Vagina (tissue), 2 donors: ENCODE measurements at regions not wholly inside any gene's neighbourhood (a gene's known extent, or its start where the extent isn't known, plus 50 kb on each side); places are given as distances from the start of the nearest gene placed in this dataset.
A peak's percentile ranks its signal among the peaks of the same experiment; 100 is the strongest.

ENCODE experiments used
- DNase-seq, 2 donors: peaks; one replicate each; pipeline ENCODE4 v3.0.0-alpha.2; 2017; ENCODE audit errors: extremely low spot score in 2 of 2
- H3K27ac ChIP-seq: fragments of 200-600 bp; sonication (generic); one replicate; pipeline ENCODE4 v1.5.1; 2019
- H3K27me3 ChIP-seq: fragments of 200-600 bp; sonication (generic); one replicate; pipeline ENCODE4 v1.5.1; 2019
- H3K36me3 ChIP-seq, 2 donors: fragments of 200-600 bp; sonication (generic); one replicate each; pipeline ENCODE4 v1.5.1; 2017 to 2019
- H3K4me1 ChIP-seq: fragments of 200-600 bp; sonication (generic); one replicate; pipeline ENCODE4 v1.5.1; 2019
- H3K4me3 ChIP-seq, 2 donors: fragments of 200-600 bp; sonication (generic); 1 replicate in 1 of 2; 2 replicates in 1 of 2; pipeline ENCODE4 v1.5.1; 2016 to 2019
- H3K9me3 ChIP-seq: fragments of 200-600 bp; sonication (generic); one replicate; pipeline ENCODE4 v1.5.1; 2019
- POLR2A ChIP-seq, 2 donors: fragments of 450-650 bp; IDR thresholded peaks; one replicate each; pipeline ENCODE4 v1.6.1; 2017; ENCODE audit warnings: antibody characterized with exemption in 2 of 2, mild to moderate bottlenecking in 2 of 2, moderate library complexity in 2 of 2
- POLR2AphosphoS5 ChIP-seq, 2 donors: sonication (generic); formaldehyde crosslinking; IDR thresholded peaks; one replicate each; pipeline ENCODE4 v1.9.0; 2017; ENCODE audit warnings: antibody characterized with exemption in 2 of 2, mild to moderate bottlenecking in 2 of 2, low read depth in 1 of 2; ENCODE audit not compliant: insufficient read depth in 1 of 2
- intact Hi-C: fragments of 100-400 bp; cut with DNase I; formaldehyde crosslinking; loops from one replicate; pipeline ENCODE4 v1.15.1; 2023
- TF ChIP-seq, protein P1 (sequence below), 3 experiments: fragments of 450-650 bp in 2 of 3; fragments of 200-600 bp in 1 of 3; sonication (generic) in 1 of 3; IDR thresholded peaks; one replicate each; pipeline ENCODE4 v1.5.1; 2017 to 2019; ENCODE audit warnings: antibody characterized with exemption in 3 of 3, mild to moderate bottlenecking in 2 of 3, moderate library complexity in 2 of 3

DNA sequence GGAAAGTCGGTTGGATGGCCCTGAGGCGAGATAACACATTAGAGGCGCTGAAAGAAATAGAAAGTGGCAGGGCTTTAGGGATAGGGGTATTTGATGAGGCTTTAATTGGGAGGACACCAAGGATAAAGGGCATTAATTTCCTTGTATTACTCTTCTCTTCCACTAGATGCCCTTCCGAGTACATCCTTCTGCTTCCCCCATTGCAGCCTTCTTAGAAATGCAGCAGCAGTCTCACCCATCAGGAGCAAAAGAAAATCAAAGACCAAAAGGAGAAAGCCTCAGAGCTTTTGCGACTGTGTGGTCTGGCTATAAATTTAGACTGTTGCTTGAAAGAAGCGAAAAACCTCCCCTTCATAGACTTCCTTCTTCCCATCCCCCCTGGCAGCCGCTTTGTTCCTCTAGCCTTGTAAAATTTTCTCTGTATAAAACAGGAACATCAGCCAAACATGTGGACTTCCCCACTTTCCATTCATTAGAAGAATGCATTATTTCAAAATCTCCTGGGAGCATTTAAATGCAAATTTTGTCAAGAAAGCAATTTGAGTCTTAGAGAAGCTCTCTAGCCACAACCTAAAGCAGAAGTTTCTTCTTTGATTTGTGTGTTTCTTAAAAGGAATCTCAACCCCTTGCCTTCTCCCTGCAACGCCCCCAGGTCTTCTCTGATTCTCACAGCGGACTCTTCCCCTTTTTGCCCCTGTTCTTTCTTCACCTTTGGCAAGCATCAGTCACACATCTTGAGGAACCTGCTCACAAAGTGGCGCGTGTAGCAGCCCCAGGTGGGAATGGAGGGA lies 76.6 kb downstream of the NDUFS5 start:
- DNase-seq: no peak
- TF ChIP-seq POLR2A (IDR thresholded peaks at IDR 0.05) (no peak), POLR2AphosphoS5 (IDR thresholded peaks at IDR 0.05; ENCODE audit: insufficient read depth in 1 of 2, low read depth in 1 of 2) (peak in 1 of 2 donors; percentile 55)
- TF ChIP-seq, protein P1, sequence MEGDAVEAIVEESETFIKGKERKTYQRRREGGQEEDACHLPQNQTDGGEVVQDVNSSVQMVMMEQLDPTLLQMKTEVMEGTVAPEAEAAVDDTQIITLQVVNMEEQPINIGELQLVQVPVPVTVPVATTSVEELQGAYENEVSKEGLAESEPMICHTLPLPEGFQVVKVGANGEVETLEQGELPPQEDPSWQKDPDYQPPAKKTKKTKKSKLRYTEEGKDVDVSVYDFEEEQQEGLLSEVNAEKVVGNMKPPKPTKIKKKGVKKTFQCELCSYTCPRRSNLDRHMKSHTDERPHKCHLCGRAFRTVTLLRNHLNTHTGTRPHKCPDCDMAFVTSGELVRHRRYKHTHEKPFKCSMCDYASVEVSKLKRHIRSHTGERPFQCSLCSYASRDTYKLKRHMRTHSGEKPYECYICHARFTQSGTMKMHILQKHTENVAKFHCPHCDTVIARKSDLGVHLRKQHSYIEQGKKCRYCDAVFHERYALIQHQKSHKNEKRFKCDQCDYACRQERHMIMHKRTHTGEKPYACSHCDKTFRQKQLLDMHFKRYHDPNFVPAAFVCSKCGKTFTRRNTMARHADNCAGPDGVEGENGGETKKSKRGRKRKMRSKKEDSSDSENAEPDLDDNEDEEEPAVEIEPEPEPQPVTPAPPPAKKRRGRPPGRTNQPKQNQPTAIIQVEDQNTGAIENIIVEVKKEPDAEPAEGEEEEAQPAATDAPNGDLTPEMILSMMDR (IDR thresholded peaks at IDR 0.05): peak; percentile 75 to 94 (median 88)
- Histone ChIP-seq H3K27me3 (no peaks in the 10 kb centered on the region), H3K4me1 (peaks cover 51% of the 10 kb centered on the region), H3K36me3 (no peaks in the 10 kb centered on the region), H3K4me3 (no peak overlapping the region), H3K9me3 (no peaks in the 10 kb centered on the region), H3K27ac (peak overlapping the region; percentile 96)
- intact Hi-C loops: loop anchor here (5.0 kb wide), 1 partner anchor 155 kb away; no protein-coding TSS in a partner anchor

DNA sequence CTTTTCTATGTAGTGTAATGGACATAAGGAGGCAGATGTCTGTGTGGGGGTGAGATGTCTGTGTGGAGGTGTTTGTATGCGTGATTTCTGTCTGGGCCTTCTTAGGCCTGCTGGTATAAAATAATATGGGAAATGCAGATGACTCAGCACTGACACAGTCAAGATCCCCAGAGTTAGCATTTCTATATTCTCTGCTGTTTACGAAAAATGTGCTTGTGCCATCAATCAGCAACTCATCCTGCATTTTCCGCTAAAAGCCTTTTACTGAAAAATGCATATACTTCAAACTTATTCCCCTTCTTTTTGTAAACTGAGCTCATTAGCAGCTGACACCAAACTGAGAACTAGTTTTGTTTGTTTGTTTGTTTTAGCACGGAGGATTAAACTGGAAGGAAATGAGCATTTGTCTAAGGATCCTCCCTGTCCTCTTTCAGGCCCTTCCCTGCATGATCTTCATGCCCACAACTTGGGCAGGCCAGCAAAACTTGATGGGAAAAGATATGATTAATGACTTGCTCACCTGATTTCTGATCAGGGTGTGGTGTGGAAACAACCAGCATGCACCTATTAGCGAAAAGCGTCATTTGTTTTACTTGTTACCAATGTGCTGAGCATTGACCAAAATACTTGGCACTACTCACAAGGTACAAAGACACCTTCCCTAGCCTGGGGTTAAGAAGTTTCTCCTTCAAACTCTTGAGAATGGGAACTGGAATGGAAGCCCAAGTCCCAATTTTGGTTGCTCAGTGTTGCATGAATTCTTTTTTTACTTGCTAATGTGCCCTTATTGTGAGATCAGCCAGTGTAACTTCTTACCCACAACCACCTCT lies 77.4 kb downstream of the NDUFS5 start:
- TF ChIP-seq, protein P1 (IDR thresholded peaks at IDR 0.05): no peak
- TF ChIP-seq POLR2AphosphoS5 (IDR thresholded peaks at IDR 0.05; ENCODE audit: insufficient read depth in 1 of 2, low read depth in 1 of 2): peak in 1 of 2 donors; percentile 53
- Histone ChIP-seq H3K27ac (peak overlapping the region; percentile 96), H3K27me3 (no peaks in the 10 kb centered on the region), H3K9me3 (no peaks in the 10 kb centered on the region), H3K4me1 (peaks cover 55% of the 10 kb centered on the region), H3K4me3 (no peak overlapping the region), H3K36me3 (no peaks in the 10 kb centered on the region)
- DNase-seq: no peak
- intact Hi-C loops: loop anchor here (5.0 kb wide), 1 partner anchor 154 kb away; no protein-coding TSS in a partner anchor

DNA sequence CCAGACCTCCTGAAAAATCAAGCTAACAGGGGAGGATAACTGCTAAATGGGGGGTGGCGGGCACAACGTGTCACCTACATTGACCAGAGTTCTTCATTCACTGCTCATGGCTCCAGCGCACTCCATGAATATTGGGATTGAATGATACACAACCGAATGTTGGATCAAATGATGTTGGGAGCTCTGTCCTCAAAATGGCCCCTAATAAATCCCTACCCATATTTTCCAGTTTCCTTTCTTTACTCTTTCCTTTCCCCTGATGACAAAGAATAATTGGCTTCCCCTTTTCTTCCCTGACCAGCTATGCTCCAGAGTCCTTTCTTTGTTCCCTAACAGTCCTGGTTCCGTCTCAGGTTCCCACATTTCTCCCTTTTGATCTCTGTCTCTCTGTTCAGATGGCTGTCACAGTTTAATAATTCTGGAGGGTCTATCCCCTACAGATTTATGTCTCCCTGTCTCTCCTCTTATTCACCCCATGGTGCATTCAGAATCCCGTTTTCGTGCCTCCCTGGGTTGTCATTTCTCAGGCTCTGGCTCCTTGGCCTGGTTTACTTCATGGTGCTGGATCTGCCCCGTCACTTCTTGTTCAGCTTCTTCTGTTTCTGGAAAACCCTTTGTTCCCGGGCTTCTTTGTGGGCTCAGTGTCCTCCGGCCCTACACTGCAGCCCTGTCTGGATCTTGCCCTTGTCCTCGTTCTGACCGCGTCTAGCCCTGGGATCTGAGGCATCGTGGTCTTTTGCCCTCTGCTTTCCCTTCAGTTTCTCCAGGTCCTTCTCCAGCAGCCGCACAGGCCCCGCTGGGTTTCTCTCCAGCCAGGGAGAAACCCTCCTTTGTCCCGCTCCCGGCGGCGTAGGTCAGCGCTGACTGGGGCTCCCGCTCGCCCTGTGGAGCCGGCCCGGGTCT lies 78.3 kb downstream of the NDUFS5 start:
- peaks cover 63% of the 10 kb centered on the region for H3K4me1 ChIP-seq
- no peak for DNase-seq
- intact Hi-C loops: loop anchor here (5.0 kb wide), 2 partner anchors 88 to 153 kb away; no protein-coding TSS in a partner anchor
- TF ChIP-seq POLR2A (IDR thresholded peaks at IDR 0.05) (no peak), POLR2AphosphoS5 (IDR thresholded peaks at IDR 0.05; ENCODE audit: insufficient read depth in 1 of 2, low read depth in 1 of 2) (peak in 1 of 2 donors; percentile 30)
- H3K4me3 ChIP-seq: peak overlapping the region; percentile 75 to 99
- no peaks in the 10 kb centered on the region for H3K27me3 ChIP-seq
- H3K27ac ChIP-seq: peak overlapping the region; percentile 96
- no peaks in the 10 kb centered on the region for H3K36me3 ChIP-seq
- H3K9me3 ChIP-seq: no peaks in the 10 kb centered on the region

DNA sequence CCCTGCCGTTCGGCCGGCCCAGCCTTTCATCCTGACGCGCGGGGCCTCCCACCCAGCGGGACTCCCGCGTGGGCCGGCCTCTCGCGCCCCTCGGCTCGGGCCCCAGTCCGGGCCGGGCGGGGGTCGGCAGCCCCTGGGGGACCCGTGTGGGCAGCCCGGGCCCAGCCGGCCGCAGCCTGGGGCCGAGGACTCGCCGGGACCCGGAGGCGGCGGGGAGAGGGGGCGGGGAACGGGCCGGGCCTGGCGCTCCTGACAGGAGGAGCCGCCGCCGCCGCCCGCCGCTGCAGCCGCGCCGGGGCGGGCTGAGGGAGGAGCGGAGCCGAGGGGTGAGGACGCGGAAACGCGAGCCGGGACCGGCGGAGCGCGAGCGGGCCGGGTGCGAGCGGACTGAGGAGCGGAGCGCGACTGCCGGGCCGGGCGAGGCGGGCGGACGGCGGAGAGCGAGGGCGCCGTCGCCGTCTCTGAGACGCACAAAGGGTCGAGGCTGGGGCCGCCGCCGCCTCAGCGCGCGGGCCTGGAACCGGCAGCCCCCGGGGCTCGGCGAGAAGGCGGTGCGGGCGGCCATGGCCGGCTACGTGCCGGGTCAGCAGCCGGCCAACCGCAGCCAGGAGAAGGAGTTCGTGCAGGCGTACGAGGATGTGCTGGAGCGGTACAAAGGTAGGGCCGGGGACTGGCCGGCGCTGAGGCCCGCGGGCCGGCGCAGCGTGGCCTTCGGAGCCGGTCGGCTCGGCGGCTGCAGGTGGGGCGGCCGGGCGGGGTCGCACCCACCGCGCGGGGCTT lies 79.1 kb downstream of the NDUFS5 start:
- no peaks in the 10 kb centered on the region for H3K36me3 ChIP-seq
- intact Hi-C loops: loop anchor here (5.0 kb wide), 1 partner anchor 87 kb away; no protein-coding TSS in a partner anchor
- peak overlapping the region; percentile 96 for H3K27ac ChIP-seq
- H3K27me3 ChIP-seq: no peaks in the 10 kb centered on the region
- TF ChIP-seq POLR2AphosphoS5 (IDR thresholded peaks at IDR 0.05; ENCODE audit: insufficient read depth in 1 of 2, low read depth in 1 of 2) (no peak), POLR2A (IDR thresholded peaks at IDR 0.05) (peak in 1 of 2 donors; percentile 49)
- peaks cover 69% of the 10 kb centered on the region for H3K4me1 ChIP-seq
- peak overlapping the region; percentile 75 to 99 for H3K4me3 ChIP-seq
- no peaks in the 10 kb centered on the region for H3K9me3 ChIP-seq
- DNase-seq: no peak
